Stimulated activated CD8-positive, alpha-beta memory T cell treated with anti-CD3 and anti-CD28 coated beads, Interleukin-15, amount 100 ng/mL, for 1 hour (primary cell): ENCODE measurements at regions not wholly inside any gene's neighbourhood (a gene's known extent, or its start where the extent isn't known, plus 50 kb on each side); places are given as distances from the start of the nearest gene placed in this dataset.
"Not testable (repeated sequence)": the region's sequence is repeated elsewhere in the genome, so short reads cannot be mapped to it uniquely, and the experiment has no call there.

Experiments
- DNase-seq: peaks from one replicate; pipeline ENCODE4 v3.0.0-alpha.2; 2020; ENCODE audit warnings: low read depth

- DNase-seq: no peak
These were observed 453.8 kb downstream of the RAP2B start for GRCh38 chr3:153615863-153616262.

DNA sequence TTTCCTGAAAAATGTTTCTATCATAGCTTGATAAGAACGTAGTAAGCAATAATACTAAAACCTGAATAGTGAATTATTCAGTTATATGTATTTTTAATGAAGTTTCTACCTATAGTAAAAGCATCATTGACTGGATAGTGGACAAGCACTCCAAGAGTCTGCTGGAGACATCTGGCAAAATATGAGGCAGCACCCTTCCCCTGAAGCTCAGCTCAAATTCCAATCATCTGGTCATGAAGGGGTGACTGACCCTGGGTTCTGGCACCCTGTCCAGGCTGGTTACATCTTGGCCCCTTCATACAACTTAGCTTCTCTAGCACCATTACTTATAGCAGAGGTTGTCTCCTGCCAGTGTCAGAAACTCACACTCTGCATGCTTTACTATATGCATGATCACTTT, 455.4 kb downstream of the RAP2B start:
- DNase-seq: no peak

DNA sequence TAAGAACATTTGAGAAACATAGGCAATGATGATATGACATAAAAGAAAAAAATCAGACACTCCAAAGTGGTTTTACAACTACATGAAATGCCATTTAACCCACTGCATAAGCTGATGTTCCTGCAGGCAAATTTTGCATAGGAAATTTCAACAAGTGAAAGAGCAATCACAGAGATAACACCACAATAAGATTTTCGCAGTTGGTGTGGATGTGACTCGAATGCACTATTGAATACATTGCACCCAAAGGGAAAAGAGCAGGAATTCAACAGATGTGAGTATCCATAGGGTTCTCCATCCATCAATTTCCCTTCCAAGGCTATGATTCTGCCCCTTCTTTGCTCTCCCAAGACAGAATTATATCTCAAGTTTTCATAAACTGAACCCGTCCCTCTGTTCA, 456.1 kb downstream of the RAP2B start:
- DNase-seq: no peak

- DNase-seq: no peak
These were observed 457.2 kb downstream of the RAP2B start for GRCh38 chr3:153619268-153619667.

- DNase-seq: no peak
These were observed 459.9 kb downstream of the RAP2B start for GRCh38 chr3:153621953-153622352.

DNA sequence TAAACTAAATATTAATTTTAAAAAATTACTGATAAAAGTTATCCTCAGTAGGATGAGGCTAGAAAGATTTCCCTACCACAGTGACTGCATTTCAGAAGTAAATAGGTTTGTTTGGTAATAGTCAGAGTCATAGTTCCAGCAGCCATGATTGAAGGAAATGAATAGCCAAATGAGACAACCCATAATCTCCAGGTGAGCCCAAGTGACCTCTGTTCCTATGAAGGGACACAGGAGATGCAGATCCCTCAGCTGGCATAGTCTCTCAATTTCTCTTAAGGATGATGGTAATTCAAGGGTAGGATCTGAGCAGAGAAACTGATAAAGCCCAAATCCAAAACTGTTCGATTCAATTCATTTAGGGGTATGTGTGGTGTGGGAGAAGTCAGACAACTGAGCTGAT, 461.8 kb downstream of the RAP2B start:
- DNase-seq: no peak

DNA sequence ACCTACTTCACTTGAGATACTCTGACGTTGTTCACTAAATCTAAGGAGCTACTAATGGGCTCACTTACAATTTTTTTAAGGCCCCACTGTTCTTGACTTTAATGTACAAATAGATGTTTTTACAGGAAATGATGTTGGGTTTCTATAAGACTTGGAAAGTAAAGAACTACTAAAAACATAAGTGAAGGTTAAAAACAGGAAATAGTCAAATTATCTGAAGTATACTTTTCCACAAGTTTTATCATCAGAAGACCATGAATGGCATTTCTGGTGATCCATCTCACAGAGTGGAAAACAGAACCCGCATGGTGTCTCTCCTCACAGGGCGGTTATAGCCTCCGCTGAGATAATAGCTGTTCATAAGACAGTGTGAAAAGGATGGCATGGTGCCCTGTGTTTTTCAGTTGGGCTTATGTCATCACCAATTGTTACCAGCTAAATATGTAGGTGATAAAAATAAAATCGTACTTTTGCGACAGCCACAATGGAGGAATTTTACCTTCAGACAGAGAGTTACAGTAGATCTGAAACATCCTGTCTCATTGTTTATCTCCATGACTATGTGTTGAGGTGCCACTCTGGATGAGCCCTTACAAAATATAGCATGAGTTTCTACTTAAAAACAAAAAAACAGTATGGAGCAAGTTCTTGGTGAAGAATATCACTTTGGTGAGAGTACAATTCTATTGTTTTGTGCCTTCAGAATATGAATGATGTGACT, 462.4 kb downstream of the RAP2B start:
- no peak for DNase-seq

DNA sequence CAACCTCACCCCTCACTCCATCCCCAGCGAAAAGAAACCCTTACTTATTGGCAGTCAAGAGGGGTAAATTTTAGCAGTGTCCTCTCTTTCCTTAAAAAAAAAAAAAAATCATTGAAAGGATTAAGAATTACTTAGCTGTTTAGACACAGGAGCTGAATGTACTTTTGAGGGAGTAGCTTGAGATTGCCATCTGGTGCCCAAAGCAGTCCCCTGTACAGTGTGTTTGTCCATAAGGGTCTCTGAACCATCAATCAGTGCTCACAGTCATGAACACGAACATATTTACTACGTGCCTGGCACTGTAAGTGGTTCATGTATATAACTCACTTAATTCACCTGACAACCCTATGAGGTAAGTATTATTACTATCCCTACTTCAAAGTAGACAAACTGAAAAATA, 463.5 kb downstream of the RAP2B start:
- no peak for DNase-seq

DNA sequence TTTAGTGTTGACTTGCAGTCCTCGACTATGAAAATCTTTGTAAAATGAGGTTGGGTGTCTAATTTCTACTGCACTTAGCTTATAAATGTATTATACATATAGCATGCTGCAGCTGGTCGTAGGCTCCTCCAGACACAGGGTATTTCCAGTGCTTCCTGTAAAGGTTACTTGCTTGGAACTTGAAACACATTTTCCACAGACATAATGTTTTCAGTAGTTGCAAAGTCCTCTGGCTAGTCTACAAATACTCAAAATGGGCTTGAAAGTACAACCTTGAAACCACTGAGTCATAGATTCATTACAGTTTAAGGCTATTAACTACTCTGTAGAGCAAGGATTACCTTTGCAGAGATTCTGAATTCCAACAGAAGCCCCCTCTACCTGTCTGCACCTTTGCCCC, 464.1 kb downstream of the RAP2B start:
- DNase-seq: no peak

DNA sequence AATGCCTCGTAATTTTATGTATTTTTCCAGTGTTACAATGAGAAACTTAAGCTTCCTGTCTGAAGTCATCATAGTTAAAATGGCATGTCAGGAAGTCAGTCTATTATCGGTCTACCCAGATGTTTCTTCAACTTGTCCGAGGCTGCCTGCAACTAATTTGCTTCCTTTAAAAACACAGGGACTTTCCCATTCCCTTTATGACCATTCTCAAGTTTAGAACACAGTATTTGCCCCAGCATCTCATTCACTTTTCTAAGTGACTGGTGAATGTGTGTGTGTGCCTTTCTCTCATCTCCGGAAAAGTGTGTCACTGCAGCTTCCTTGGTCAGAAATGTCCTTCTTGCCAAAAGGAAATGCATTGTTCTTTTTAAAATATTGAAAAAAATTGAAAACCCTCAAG, 466.6 kb downstream of the RAP2B start:
- no peak for DNase-seq

GRCh38 chr3:153629148-153629547, 467.1 kb downstream of the RAP2B start:
- no peak for DNase-seq

DNA sequence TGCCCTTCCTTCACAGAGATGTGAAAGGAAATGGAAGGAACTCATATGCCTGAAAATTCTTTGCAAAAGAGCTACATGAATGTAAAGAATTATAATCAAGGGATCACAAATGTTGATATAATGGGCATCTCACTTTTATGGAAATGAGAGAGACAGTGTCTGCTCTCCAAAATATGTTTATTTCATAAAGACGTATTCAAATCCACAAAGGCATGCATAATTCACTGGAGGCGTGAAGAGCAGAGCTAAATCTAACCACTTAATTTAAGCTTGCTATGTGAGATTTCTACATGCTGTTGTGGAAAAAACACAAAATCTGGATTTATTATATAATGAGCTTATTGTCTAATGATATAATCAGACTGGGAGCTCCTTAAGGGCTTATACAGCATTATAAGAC, 469.1 kb downstream of the RAP2B start:
- DNase-seq: no peak

DNA sequence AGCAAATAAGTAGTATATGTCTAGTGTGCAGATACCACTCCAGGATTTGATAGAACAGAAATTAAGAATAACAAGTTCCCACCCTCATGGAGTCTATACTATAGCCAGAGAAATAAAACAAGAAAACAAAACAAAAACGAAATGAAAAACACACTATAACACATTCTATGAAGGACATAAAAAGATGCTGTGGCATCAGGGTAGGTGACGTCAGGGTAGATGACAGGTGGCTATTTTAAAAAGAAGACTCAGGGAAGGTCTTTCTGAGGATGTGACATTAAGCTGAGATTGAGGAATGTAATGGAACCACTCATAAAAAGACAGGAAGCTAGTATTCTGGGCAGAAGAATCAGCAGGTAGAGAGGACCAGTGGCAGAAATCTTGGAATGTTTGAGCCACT, 469.6 kb downstream of the RAP2B start:
- DNase-seq: no peak

GRCh38 chr3:153633407-153633806, 471.4 kb downstream of the RAP2B start:
- no peak for DNase-seq

GRCh38 chr3:153634683-153635082, 472.7 kb downstream of the RAP2B start:
- no peak for DNase-seq

DNA sequence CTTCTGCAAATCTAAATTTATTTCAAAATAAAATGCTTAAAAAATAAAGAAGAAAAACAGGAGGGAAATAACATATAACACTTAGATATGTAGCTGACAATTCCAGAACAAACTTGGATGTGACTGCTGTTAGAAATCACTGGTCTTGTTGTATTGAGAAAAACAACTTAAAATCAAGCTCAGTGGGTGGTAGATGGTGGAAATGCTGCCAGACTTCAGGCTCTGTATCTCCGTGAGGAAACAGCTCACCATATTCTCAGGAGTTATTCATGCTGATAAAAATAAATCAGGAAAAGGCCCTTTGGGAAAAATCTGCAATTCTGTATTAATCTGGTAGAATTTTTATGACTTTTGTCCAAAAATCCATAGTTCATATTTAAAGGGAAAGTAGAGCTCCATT, 477.6 kb downstream of the RAP2B start:
- no peak for DNase-seq

GRCh38 chr3:153640689-153641665, 479.0 kb downstream of the RAP2B start:
- no peak for DNase-seq

- not testable (repeated sequence) for DNase-seq
These were observed 478.6 kb upstream of the ARHGEF26 start for GRCh38 chr3:153642576-153642975.

GRCh38 chr3:153643471-153643870, 477.7 kb upstream of the ARHGEF26 start:
- DNase-seq: not testable (repeated sequence)

GRCh38 chr3:153649286-153649839, 471.8 kb upstream of the ARHGEF26 start:
- no peak for DNase-seq

GRCh38 chr3:153652076-153652475, 469.1 kb upstream of the ARHGEF26 start:
- no peak for DNase-seq

DNA sequence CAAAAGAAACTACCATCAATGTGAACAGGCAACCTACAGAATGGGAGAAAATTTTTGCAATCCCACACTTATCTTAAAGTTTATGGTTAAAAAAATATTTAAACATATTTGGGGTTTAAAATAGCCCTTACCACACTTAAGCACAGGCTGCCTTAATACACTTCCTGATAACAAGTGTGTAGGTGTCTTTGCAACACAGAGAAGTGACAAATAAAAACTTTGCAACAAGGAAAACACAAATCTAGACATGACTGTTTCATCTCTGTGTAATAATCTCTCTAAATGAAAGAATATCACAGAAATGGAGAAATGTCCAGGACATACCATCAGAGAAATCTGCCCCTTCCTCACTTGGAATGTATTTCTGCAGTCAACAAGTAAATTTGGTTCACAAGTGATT, 464.1 kb upstream of the ARHGEF26 start:
- no peak for DNase-seq

- DNase-seq: no peak
These were observed 463.7 kb upstream of the ARHGEF26 start for GRCh38 chr3:153657461-153657860.
